ENCODE measurements at regions not wholly inside any gene's neighbourhood (a gene's known extent, or its start where the extent isn't known, plus 50 kb on each side); places are given as distances from the start of the nearest gene placed in this dataset.

DNA sequence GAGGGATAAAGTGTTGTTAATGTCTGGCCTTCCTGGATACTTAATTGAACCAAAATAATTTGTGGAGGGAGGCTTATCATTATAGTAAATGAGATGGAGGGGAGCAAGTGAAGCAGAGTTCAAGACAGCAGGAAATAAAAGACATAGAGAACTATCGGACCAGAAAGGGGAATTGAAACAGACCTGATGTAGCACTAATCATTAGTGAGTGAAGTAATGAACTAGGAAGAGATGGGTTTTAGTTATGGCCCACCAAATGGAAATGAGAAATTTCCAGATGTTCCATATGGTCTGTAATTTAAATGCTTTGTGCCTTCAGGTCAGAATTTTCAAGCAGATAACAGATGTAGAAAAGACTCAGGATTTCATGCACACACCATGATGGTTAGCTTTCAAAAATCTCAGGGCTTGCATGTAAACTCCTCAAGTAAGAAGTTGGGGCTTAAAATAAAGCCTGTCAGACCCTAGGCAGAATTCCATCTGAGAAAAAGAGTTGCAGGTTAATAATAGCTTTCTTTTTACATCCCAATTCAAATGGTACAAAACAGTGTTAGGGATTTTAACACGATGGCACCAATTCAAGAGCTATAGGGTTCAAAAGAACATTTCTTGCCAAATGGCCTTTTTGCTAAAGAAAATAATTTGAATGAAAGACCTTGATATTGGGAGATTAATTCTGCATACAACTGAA lies 355.8 kb downstream of the FSCB start:
- no peaks in the 10 kb centered on the region for H3K79me2 ChIP-seq (ENCODE audit: control insufficient read depth, insufficient read depth, low read length)
- no peak overlapping the region for H3K27ac ChIP-seq (ENCODE audit: insufficient read depth, low read length)
- no peaks in the 10 kb centered on the region for H3K4me1 ChIP-seq (ENCODE audit: control insufficient read depth, extremely low read depth, insufficient read depth, low read length)
- H3K27me3 ChIP-seq (ENCODE audit: control insufficient read depth, insufficient read depth, low read length) = no peaks in the 10 kb centered on the region
- no peak overlapping the region for H3K4me3 ChIP-seq (replicated peaks in 1 of 4; ENCODE audit: control extremely low read depth in 1 of 4, insufficient read depth in 1 of 4, low read depth in 3 of 4, low read length in 4 of 4)
- no peak for DNase-seq (ENCODE audit: low read depth in 2 of 2)
- H3K36me3 ChIP-seq (ENCODE audit: control insufficient read depth, insufficient read depth, low read length) = no peaks in the 10 kb centered on the region
- no peaks in the 10 kb centered on the region for H4K20me1 ChIP-seq (ENCODE audit: control insufficient read depth, extremely low read depth, insufficient read depth, low read length)
- no peak overlapping the region for H3K4me2 ChIP-seq (ENCODE audit: extremely low read depth, insufficient read depth, low read length)
- H3K9ac ChIP-seq (ENCODE audit: insufficient read depth, low read length) = no peak overlapping the region
- no peak for TF ChIP-seq EZH2 (IDR thresholded peaks at IDR 0.05; ENCODE audit: low read length, missing control alignments)
- TF ChIP-seq, protein P1, sequence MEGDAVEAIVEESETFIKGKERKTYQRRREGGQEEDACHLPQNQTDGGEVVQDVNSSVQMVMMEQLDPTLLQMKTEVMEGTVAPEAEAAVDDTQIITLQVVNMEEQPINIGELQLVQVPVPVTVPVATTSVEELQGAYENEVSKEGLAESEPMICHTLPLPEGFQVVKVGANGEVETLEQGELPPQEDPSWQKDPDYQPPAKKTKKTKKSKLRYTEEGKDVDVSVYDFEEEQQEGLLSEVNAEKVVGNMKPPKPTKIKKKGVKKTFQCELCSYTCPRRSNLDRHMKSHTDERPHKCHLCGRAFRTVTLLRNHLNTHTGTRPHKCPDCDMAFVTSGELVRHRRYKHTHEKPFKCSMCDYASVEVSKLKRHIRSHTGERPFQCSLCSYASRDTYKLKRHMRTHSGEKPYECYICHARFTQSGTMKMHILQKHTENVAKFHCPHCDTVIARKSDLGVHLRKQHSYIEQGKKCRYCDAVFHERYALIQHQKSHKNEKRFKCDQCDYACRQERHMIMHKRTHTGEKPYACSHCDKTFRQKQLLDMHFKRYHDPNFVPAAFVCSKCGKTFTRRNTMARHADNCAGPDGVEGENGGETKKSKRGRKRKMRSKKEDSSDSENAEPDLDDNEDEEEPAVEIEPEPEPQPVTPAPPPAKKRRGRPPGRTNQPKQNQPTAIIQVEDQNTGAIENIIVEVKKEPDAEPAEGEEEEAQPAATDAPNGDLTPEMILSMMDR (conservative IDR thresholded peaks at IDR 0.05 in 1 of 2, IDR thresholded peaks at IDR 0.05 in 1 of 2; ENCODE audit: low read depth in 1 of 2, low read length in 2 of 2) = no peak
- no peak overlapping the region for H2AFZ ChIP-seq (ENCODE audit: low read length)
- no peaks in the 10 kb centered on the region for H3K9me3 ChIP-seq (ENCODE audit: control insufficient read depth, insufficient read depth, low read depth, low read length)

DNA sequence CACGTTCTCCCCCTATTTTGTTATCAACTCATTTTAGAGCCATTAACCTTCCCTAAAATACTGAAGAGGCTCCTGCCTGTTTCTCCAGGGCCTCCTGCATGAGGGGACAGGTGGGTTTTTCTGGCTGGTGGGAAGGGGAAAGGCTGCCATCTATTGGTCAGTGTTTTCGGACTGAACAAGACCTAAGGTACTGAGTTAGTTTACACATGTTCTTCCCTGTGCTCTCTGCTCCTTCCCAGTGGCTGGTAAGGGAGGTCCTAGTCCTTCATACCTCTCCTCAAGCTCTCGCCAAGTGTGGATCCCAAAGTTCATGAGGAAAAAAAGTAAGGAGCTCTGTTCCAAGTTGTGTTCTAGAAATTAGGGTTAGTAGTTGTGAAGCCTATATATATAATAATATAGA lies 357.5 kb downstream of the FSCB start:
- Histone ChIP-seq H3K27me3 (ENCODE audit: control insufficient read depth, insufficient read depth, low read length) (no peaks in the 10 kb centered on the region), H3K9me3 (ENCODE audit: control insufficient read depth, insufficient read depth, low read depth, low read length) (no peaks in the 10 kb centered on the region), H3K9ac (ENCODE audit: insufficient read depth, low read length) (no peak overlapping the region), H3K36me3 (ENCODE audit: control insufficient read depth, insufficient read depth, low read length) (no peaks in the 10 kb centered on the region), H2AFZ (ENCODE audit: low read length) (no peak overlapping the region), H3K79me2 (ENCODE audit: control insufficient read depth, insufficient read depth, low read length) (no peaks in the 10 kb centered on the region), H3K27ac (ENCODE audit: insufficient read depth, low read length) (no peak overlapping the region), H3K4me2 (ENCODE audit: extremely low read depth, insufficient read depth, low read length) (no peak overlapping the region), H4K20me1 (ENCODE audit: control insufficient read depth, extremely low read depth, insufficient read depth, low read length) (no peaks in the 10 kb centered on the region), H3K4me1 (ENCODE audit: control insufficient read depth, extremely low read depth, insufficient read depth, low read length) (no peaks in the 10 kb centered on the region), H3K4me3 (replicated peaks in 1 of 4; ENCODE audit: control extremely low read depth in 1 of 4, insufficient read depth in 1 of 4, low read depth in 3 of 4, low read length in 4 of 4) (no peak overlapping the region)
- TF ChIP-seq, protein P1 (conservative IDR thresholded peaks at IDR 0.05 in 1 of 2, IDR thresholded peaks at IDR 0.05 in 1 of 2; ENCODE audit: low read depth in 1 of 2, low read length in 2 of 2) = peak in 1 of 2 donors; percentile 41
- no peak for TF ChIP-seq EZH2 (IDR thresholded peaks at IDR 0.05; ENCODE audit: low read length, missing control alignments)
- peak in 1 of 2 donors; percentile 13 for DNase-seq (ENCODE audit: low read depth in 2 of 2)

DNA sequence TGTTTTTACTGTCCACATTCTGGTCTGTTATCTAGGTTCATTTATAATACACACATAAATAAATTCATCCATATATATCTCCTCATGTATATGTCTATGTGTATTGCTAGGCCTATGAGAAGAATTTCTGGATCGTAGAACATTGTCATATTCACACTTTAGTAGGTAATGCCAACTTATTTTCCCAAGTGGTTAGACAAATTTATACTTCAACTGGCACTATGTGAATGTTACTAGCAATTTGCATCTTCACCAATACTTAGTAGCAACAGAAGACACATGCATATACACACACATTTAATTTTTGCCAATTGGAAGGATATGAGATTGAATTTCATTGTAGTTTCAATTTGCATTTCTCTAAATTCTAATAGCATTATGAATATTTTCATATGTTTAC lies 365.1 kb downstream of the FSCB start:
- no peak for DNase-seq (ENCODE audit: low read depth in 2 of 2)
- no peaks in the 10 kb centered on the region for H3K9me3 ChIP-seq (ENCODE audit: control insufficient read depth, insufficient read depth, low read depth, low read length)
- no peak overlapping the region for H3K27ac ChIP-seq (ENCODE audit: insufficient read depth, low read length)
- no peaks in the 10 kb centered on the region for H3K79me2 ChIP-seq (ENCODE audit: control insufficient read depth, insufficient read depth, low read length)
- H3K4me1 ChIP-seq (ENCODE audit: control insufficient read depth, extremely low read depth, insufficient read depth, low read length) = no peaks in the 10 kb centered on the region
- H3K27me3 ChIP-seq (ENCODE audit: control insufficient read depth, insufficient read depth, low read length) = no peaks in the 10 kb centered on the region
- no peak overlapping the region for H3K9ac ChIP-seq (ENCODE audit: insufficient read depth, low read length)
- no peak overlapping the region for H3K4me2 ChIP-seq (ENCODE audit: extremely low read depth, insufficient read depth, low read length)
- TF ChIP-seq EZH2 (IDR thresholded peaks at IDR 0.05; ENCODE audit: low read length, missing control alignments) = no peak
- TF ChIP-seq, protein P1 (conservative IDR thresholded peaks at IDR 0.05 in 1 of 2, IDR thresholded peaks at IDR 0.05 in 1 of 2; ENCODE audit: low read depth in 1 of 2, low read length in 2 of 2) = no peak
- no peaks in the 10 kb centered on the region for H3K36me3 ChIP-seq (ENCODE audit: control insufficient read depth, insufficient read depth, low read length)
- H4K20me1 ChIP-seq (ENCODE audit: control insufficient read depth, extremely low read depth, insufficient read depth, low read length) = no peaks in the 10 kb centered on the region
- H2AFZ ChIP-seq (ENCODE audit: low read length) = no peak overlapping the region
- no peak overlapping the region for H3K4me3 ChIP-seq (replicated peaks in 1 of 4; ENCODE audit: control extremely low read depth in 1 of 4, insufficient read depth in 1 of 4, low read depth in 3 of 4, low read length in 4 of 4)
